HCT116 (cell line): ENCODE measurements at regions not wholly inside any gene's neighbourhood (a gene's known extent, or its start where the extent isn't known, plus 50 kb on each side); places are given as distances from the start of the nearest gene placed in this dataset.

ENCODE experiments used
- ATAC-seq: fragments of 200-7000 bp; cut with Tn5 transposase; 2 replicates; pipeline ENCODE4 v1.9.1; 2020; ENCODE audit warnings: mild to moderate bottlenecking, moderate library complexity
- BruUV-seq: library from RNA; stranded (reverse); fragments of 400-500 nt; replicated peaks from 2 replicates; lab custom pipeline; 2021; lab: Mats Ljungman, UMichigan
- CTCF ChIA-PET: fragments of 300-600 bp; sonication (Branson Sonifier 250); formaldehyde crosslinking; loops from one replicate; lab custom pipeline; 2021; ENCODE audit warnings: antibody characterized with exemption; lab: Charles Lee
- POLR2A ChIA-PET: fragments of 300-600, 350-600 bp; sonication (Branson Sonifier 250); formaldehyde crosslinking; loops from one replicate; lab custom pipeline; 2021; ENCODE audit warnings: antibody characterized with exemption; lab: Charles Lee
- RAD21 ChIA-PET, 2 experiments: fragments of 300-600 bp; sonication (Branson Sonifier 250); formaldehyde crosslinking; loops; one replicate each; lab custom pipeline; 2023; ENCODE audit warnings: low total read pairs in 2 of 2; ENCODE audit not compliant: uncharacterized antibody in 2 of 2, unreplicated experiment in 2 of 2, low non-redundant PET in 1 of 2; lab: Charles Lee
- DNase-seq: peaks from one replicate; pipeline ENCODE4 v3.0.0-alpha.2; 2010; ENCODE audit warnings: low read depth, low spot score
- H2AFZ ChIP-seq: fragments of 200-600 bp; shearing (Covaris generic), sonication (generic); 2 replicates; pipeline ENCODE4 v1.6.1; 2017; ENCODE audit warnings: low read depth, mixed run types, mixed read lengths, antibody characterized with exemption, low read length; ENCODE audit not compliant: poor library complexity, severe bottlenecking
- H3K27ac ChIP-seq: 2 replicates; pipeline ENCODE4 v1.5.1; 2012; ENCODE audit warnings: low read depth, low read length
- H3K27me3 ChIP-seq: fragments of 200-600 bp; sonication (generic); 2 replicates; pipeline ENCODE4 v1.6.1; 2016; ENCODE audit warnings: mixed run types, low read length, mixed read lengths; ENCODE audit not compliant: insufficient read depth
- H3K36me3 ChIP-seq, 2 experiments: fragments of 200-500 bp in 1 of 2; fragments of 200-600 bp in 1 of 2; sonication (Bioruptor generic) in 1 of 2; sonication (generic) in 1 of 2; 2 replicates each; pipeline versions ENCODE4 v1.5.1 to v1.6.1; 2014 to 2016; ENCODE audit warnings: low read length in 2 of 2, inconsistent platforms in 1 of 2, mixed read lengths in 1 of 2, mixed run types in 1 of 2; ENCODE audit not compliant: insufficient read depth in 2 of 2, control insufficient read depth in 1 of 2
- H3K4me1 ChIP-seq, 2 experiments: fragments of 200-600 bp in 1 of 2; sonication (generic) in 1 of 2; 2 replicates each; pipeline versions ENCODE4 v1.5.1 to v1.6.1; 2012 to 2017; ENCODE audit warnings: low read length in 2 of 2, inconsistent platforms in 1 of 2, mild to moderate bottlenecking in 1 of 2, mixed read lengths in 1 of 2, mixed run types in 1 of 2, moderate library complexity in 1 of 2; ENCODE audit not compliant: insufficient read depth in 2 of 2, control insufficient read depth in 1 of 2
- H3K4me2 ChIP-seq: fragments of 200-600 bp; sonication (generic); 2 replicates; pipeline ENCODE4 v1.6.1; 2017; ENCODE audit warnings: mixed run types, low read length, mixed read lengths
- H3K4me3 ChIP-seq, 2 experiments: fragments of 200-600 bp in 1 of 2; sonication (generic) in 1 of 2; replicated peaks in 1 of 2; 2 replicates each; pipeline ENCODE4 v1.5.1; 2011 to 2016; ENCODE audit warnings: low read length in 2 of 2, control low read depth in 1 of 2, low read depth in 1 of 2, mild to moderate bottlenecking in 1 of 2, mixed read lengths in 1 of 2, mixed run types in 1 of 2
- H3K79me2 ChIP-seq: fragments of 200-600 bp; sonication (generic); 2 replicates; pipeline ENCODE4 v1.6.1; 2017; ENCODE audit warnings: mild to moderate bottlenecking, mixed run types, low read length, moderate library complexity, mixed read lengths; ENCODE audit not compliant: insufficient read depth
- H3K9ac ChIP-seq: fragments of 200-600 bp; sonication (generic); 2 replicates; pipeline ENCODE4 v1.6.1; 2016; ENCODE audit warnings: low read length, mixed read lengths
- H3K9me2 ChIP-seq: fragments of 200-600 bp; sonication (generic), shearing (Covaris generic); 2 replicates; pipeline ENCODE4 v1.6.1; 2017; ENCODE audit warnings: mixed run types, mild to moderate bottlenecking, moderate library complexity; ENCODE audit not compliant: insufficient read depth
- H3K9me3 ChIP-seq, 2 experiments: fragments of 200-500 bp in 1 of 2; fragments of 200-600 bp in 1 of 2; sonication (Bioruptor generic) in 1 of 2; sonication (generic) in 1 of 2; 2 replicates each; pipeline ENCODE4 v1.6.1; 2014 to 2017; ENCODE audit warnings: low read length in 2 of 2, mixed read lengths in 2 of 2, inconsistent platforms in 1 of 2, low read depth in 1 of 2, mild to moderate bottlenecking in 1 of 2, mixed run types in 1 of 2, moderate library complexity in 1 of 2; ENCODE audit not compliant: control insufficient read depth in 1 of 2, insufficient read depth in 1 of 2
- H4K20me1 ChIP-seq: fragments of 200-600 bp; sonication (generic), shearing (Covaris generic); 2 replicates; pipeline ENCODE4 v1.6.1; 2017; ENCODE audit warnings: mixed run types, mild to moderate bottlenecking, moderate library complexity; ENCODE audit not compliant: insufficient read depth
- EZH2phosphoT487 ChIP-seq: fragments of 200-600 bp; IDR thresholded peaks from 2 replicates; pipeline ENCODE4 v1.6.1; 2018; ENCODE audit warnings: antibody characterized with exemption, borderline replicate concordance
- TCF7L2 ChIP-seq: IDR thresholded peaks from 2 replicates; pipeline ENCODE4 v1.7.0; 2011; ENCODE audit warnings: borderline replicate concordance, inconsistent platforms; ENCODE audit not compliant: insufficient read depth, insufficient read length; ENCODE audit errors: extremely low read depth
- ZNF274 ChIP-seq: fragments of 200-500 bp; sonication (Bioruptor generic); IDR thresholded peaks from 2 replicates; pipeline ENCODE4 v1.6.1; 2014; ENCODE audit warnings: mild to moderate bottlenecking, low read depth, low read length, inconsistent platforms
- intact Hi-C: fragments of 100-400 bp; cut with micrococcal nuclease; formaldehyde crosslinking; loops from 2 replicates; pipeline ENCODE4 v1.10.0; 2022

GRCh38 chr3:24628523-24629258 lies 134.0 kb upstream of the THRB start:
- no peaks in the 10 kb centered on the region for H3K79me2 ChIP-seq
- ChIA-PET POLR2A (no interaction called here), CTCF (interaction anchor here (0.8 to 1.7 kb wide), 2 partner anchors 13 to 443 kb away, joined by 3 read pairs; no protein-coding TSS in a partner anchor), RAD21 (no interaction called here)
- H4K20me1 ChIP-seq, result no peaks in the 10 kb centered on the region
- no peaks in the 10 kb centered on the region for H3K36me3 ChIP-seq
- H3K9ac ChIP-seq, result no peak overlapping the region
- no peaks in the 10 kb centered on the region for H3K27me3 ChIP-seq
- no peak overlapping the region for H3K4me2 ChIP-seq
- no peaks in the 10 kb centered on the region for H3K4me1 ChIP-seq
- no peak for ATAC-seq
- no TSS peak for BruUV-seq
- H3K27ac ChIP-seq, result no peak overlapping the region
- no peak overlapping the region for H2AFZ ChIP-seq
- H3K9me2 ChIP-seq, result 0 out of 2 replicates have a peak, but pooled peaks cover 4% of the 10 kb centered on the region
- intact Hi-C loops, result no loop called here
- no peak for TF ChIP-seq ZNF274
- no peak overlapping the region for H3K4me3 ChIP-seq
- no peak for DNase-seq
- no peaks in the 10 kb centered on the region for H3K9me3 ChIP-seq

GRCh38 chr3:24631481-24631880 lies 136.8 kb upstream of the THRB start:
- H3K4me2 ChIP-seq, result no peak overlapping the region
- H4K20me1 ChIP-seq, result no peaks in the 10 kb centered on the region
- H3K9ac ChIP-seq, result no peak overlapping the region
- no peaks in the 10 kb centered on the region for H3K36me3 ChIP-seq
- CTCF ChIA-PET, result no interaction called here
- H3K4me3 ChIP-seq, result no peak overlapping the region
- H3K27me3 ChIP-seq, result no peaks in the 10 kb centered on the region
- no peaks in the 10 kb centered on the region for H3K79me2 ChIP-seq
- POLR2A ChIA-PET, result no interaction called here
- 0 out of 2 replicates have a peak, but pooled peaks cover 4% of the 10 kb centered on the region for H3K9me2 ChIP-seq
- H2AFZ ChIP-seq, result no peak overlapping the region
- no peak overlapping the region for H3K27ac ChIP-seq
- RAD21 ChIA-PET, result no interaction called here
- ATAC-seq, result no peak
- TF ChIP-seq EZH2phosphoT487 (no peak), TCF7L2 (no peak)
- BruUV-seq, result no TSS peak
- intact Hi-C loops, result no loop called here
- DNase-seq, result no peak
- H3K9me3 ChIP-seq, result no peaks in the 10 kb centered on the region
- no peaks in the 10 kb centered on the region for H3K4me1 ChIP-seq
